NOMO-1 treated with DMSO at 0.1 percent for 48 hours (cell line): ENCODE measurements at regions not wholly inside any gene's neighbourhood (a gene's known extent, or its start where the extent isn't known, plus 50 kb on each side); places are given as distances from the start of the nearest gene placed in this dataset.
A peak's percentile ranks its signal among the peaks of the same experiment; 100 is the strongest.
"Not testable (repeated sequence)": the region's sequence is repeated elsewhere in the genome, so short reads cannot be mapped to it uniquely, and the experiment has no call there.

Experiments used
- DNase-seq: peaks from one replicate; lab custom pipeline; 2025; ENCODE audit not compliant: unreplicated experiment; lab: John Stamatoyannopoulos, UW

GRCh38 chr3:71964170-71964569, 179.2 kb upstream of the PROK2 start:
- DNase-seq = no peak

DNA sequence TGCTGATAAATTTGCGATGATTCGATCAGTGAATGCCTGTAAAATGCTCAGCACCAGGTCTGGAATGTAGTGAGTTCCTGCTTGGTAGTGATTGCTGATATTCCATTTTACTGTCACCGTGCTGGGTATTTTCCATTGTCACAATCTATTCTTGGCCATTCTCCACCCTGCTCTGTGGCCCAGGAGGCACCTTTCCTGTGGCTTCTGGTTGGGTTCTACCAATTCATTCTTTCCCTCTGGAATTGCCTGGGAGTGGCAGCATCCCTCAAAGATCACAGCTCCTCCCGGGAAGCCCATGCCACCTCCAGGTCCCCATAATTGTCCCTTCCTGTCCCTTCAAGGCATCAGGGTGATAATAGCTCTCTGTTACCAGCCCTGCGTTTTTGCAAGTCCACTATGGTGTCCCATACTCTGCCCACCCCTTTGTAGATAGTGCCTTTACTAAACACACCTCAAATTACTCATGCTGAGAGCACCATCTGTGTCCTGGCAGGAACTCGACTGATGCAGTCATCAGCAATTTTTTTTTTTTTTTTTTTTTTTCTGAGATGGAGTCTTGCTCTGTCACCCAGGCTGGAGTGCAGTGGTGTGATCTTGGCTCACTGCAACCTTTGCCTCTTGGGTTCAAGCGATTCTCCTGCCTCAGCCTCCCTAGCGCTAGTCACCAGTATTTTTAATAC, 177.8 kb upstream of the PROK2 start:
- no peak for DNase-seq

DNA sequence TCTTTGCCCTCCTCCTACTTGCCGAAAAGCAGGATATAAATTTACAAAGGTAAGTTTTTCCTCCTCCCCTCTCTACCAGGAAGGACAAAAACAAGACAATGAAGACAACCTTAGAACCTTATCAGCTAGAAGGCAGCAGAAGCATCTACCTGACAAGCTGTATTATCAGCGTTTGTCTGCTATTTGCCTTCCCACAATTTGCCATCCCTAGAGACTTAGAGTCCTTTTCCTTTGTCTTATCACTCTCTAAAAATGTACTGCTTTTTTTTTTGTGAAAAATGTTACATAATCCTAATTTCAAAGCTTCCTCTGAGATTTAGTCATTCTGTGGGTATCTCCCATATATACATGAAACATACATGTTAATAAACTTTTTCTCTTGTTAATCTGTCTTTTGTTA, 176.9 kb upstream of the PROK2 start:
- no peak for DNase-seq

- DNase-seq = no peak
Observed at GRCh38 chr3:71961378-71961777, 176.4 kb upstream of the PROK2 start.

GRCh38 chr3:71958533-71958932, 173.6 kb upstream of the PROK2 start:
- no peak for DNase-seq

- DNase-seq = no peak
Observed at GRCh38 chr3:71956716-71957115, 171.8 kb upstream of the PROK2 start.

GRCh38 chr3:71956069-71956340, 171.1 kb upstream of the PROK2 start:
- no peak for DNase-seq

DNA sequence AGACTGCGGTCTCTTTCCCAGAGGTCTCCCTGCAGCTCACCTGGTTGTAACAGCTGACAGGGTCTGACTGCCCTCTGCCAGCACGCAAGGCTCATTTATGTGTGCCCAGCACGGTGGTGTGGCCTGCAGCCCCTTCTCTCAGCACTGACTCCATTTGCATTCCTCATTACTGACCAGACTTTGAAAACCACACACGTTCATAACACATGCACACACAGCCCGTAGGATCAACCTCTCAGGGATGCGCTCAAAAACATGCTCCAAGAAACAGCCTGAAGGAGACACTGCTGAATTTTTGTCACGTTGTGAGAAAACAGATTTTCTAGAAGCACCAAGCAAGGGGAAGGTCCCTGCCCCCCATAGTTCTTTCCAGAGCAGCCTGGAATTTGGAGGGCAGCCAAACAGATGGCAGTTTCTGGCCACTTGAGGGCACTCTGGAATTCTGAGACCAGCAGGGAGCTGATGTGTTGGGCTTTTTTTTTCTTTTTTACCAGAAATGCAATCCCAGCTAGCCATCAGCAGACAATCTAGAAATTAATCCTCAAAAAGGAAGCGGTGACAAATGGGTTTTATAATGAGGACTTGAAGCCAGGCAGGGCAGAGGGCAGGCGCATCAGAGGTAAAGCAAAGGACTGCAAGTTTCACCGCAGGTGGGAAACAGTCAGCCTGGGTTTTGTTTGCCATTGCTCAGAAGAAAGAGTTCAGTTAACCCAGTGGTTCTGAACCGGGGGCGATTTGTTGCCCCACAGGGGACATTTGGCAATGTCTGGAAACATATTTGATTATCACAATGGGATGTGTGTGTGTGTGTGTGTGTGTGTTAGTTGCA, 170.5 kb upstream of the PROK2 start:
- peak; percentile 44 for DNase-seq

DNA sequence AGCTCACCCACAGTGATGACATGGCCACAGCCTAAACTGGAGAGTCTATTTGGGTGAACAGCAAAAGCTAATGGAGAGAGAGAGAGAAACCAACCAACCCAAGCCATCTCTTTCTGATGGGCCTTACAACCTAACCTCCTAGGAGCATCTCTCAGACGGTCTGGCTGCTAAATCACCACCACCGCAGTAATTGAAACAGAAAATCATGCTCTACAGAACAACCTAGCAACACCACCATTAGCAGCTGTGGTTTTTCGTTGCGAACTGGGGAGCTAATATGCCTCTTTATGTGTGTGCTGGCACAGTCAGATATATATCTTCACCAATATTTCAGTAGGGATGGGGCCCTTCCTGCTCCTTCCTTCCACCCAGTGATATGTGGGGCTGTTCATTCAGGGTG, 166.9 kb upstream of the PROK2 start:
- no peak for DNase-seq

DNA sequence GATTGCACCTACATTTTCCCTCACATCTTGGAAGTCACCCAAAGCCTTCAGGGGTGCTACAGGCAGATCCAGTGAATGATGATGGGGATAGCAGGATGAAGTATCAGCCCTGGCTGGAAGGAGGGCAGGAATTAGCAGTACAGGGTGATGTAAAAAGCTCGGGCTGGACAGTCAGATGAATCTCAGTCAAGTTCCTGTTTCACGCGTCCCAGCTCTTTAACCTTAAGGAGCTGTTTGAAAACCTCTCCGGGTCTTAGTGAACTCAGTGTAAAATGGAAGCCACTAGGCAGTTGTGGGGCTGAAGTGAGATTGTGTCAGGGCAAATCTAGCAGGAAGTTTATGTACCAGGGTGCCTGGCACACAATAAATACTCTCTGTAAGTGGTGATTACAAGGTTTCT, 166.4 kb upstream of the PROK2 start:
- DNase-seq = no peak

DNA sequence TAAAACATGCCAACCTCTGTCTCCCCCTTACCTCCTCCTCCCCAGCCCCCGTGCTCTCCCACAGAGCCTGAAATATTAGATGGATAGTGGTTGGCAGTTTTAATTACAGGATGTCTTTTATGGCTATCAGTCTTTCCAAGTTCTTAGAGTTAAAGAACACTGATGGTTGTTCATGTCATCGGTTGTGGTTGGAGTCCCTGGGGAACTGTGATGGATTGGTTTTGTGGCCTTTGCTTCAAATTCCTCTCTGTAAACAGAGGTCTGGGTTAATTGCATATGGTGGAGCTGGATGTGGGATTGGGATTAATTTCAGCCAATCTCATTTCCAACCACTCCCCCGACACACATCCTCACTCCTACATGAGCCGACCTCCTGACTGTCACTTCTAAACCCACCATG, 164.5 kb upstream of the PROK2 start:
- no peak for DNase-seq

- no peak for DNase-seq
Observed at GRCh38 chr3:71944482-71945065, 159.6 kb upstream of the PROK2 start.

DNA sequence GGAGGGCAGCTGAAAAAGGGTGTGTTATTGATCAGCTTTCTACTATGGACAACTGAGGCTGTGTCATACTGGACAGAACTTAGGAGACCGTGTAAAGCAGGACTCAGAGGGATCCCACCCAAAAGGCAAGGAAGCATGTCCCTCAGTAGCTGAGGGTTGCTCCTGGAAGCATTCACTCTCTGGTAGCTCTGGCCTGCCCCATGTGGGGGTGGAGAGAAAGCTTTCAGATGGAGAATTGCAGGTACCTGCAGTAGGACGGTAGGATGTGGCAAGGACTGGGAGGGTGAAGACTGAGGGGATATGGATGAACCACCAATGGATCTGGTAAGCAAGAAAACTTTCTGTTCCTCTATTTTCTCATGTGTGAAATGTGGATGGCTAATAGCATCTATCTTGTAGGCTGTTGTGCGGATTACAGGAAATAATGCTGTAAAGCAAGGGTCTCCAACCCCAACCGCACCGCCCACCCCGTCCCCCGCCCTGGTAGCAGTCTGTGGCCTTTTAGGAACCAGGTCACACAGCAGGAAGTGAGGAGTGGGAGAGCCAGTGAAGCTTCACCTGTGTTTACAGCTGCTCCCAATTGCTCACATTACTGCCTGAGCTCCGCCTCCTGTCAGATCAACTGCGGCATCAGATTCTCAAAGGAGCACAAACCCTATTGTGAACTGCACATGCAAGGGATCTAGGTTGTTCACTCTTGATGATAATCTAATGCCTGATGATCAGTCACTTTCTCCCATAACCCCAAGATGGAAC, 157.7 kb upstream of the PROK2 start:
- DNase-seq = peak; percentile 13

DNA sequence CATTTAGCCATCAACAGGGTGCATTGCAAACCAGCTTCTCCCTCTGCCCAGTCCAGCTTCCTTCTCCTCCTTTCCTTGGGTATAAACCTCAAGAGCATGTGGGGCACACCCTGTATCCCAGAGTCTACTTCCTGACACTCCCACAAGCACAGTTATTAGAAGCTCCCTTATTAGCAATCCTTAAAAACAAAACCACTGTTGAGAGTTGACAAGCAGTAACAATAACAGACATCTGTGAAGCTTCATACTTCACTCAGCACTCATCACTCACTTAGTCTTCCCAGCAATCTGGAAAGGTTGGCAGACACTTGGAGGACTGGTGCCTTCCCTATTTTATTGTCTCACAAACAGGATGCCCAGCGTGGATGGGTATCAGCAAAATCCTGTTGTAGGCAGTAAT, 155.5 kb upstream of the PROK2 start:
- DNase-seq = no peak

GRCh38 chr3:71938081-71938480, 153.1 kb upstream of the PROK2 start:
- not testable (repeated sequence) for DNase-seq

- DNase-seq = no peak
Observed at GRCh38 chr3:71936681-71937080, 151.7 kb upstream of the PROK2 start.

DNA sequence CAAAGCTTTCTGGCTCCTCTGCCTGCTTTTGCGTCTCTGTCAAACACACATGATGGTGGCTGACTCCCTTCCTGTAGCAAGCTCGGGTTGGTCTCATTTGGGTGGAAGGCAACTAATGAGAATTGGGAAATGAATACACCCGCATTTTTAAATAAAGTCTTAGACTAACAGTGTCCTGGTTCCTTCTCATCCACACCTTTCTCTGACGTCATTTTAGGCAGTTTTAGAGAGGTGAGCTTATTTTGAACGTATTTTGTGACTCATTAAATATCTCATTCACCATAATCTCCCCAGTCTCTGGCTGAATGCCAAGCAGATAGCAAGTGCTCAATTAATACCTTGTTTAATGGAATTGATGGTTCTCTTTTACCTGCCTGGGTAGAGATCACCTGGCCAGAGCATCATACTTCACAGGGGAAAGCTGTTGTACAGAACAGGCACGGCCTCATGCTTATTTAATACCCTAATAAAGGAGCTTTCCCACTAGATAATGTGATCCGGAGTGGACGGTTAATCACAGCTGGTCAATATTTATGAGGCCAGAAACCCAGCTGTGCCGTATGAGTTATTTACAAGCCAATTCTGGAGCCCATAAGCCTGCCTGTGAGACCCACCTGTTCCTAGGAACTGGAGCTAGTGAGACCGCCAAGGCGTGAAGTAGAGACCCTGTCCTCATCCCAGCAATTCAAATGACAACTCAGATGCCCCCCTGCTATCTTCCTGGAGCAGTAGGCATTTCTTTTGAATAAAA, 149.7 kb upstream of the PROK2 start:
- DNase-seq = no peak

GRCh38 chr3:71931922-71932321, 147.0 kb upstream of the PROK2 start:
- peak; percentile 12 for DNase-seq

DNA sequence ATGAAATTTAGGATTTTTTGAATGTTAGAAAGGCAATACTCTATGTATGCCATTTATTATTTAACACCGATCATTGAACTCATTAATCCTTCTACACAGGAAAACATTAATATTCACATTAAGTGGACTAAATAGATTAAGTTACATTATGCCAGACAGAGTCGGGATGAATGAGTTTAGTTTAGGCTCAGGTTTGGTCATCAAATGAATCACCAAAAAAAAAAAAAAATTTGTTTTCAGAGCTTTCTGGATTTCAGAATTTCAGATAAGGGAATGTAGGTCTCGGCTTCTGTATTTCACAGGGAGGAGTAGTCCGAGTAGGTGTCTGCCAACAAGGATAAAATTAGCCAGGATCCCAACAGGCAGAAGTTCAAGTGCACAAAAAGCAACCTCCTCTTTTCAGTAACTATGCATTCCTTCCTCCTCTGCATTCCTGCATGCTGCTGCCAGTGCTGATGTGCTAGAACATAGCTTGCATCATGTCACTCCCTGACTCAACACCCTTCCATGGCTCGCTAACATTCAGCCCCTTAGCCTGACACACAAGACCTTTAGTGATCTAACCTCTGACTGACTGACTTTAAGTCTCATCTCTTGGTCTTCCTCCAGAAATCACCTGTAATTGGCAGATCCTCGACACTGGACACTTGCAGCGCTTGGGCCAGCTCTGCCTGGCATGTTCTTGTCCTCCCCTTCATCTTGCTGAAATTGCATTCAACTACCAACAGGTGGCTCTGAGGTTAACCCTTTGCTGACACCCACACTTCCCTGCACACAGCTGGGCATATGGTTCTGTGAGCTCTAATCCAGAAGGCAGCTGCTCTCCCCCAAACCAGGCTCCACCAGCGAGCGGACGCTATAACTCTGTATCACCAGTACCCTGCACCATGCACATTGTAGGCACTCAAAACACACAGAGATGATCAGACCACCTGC, 145.4 kb upstream of the PROK2 start:
- DNase-seq = no peak

- no peak for DNase-seq
Observed at GRCh38 chr3:71928212-71928611, 143.3 kb upstream of the PROK2 start.
